ENCODE measurements at regions not wholly inside any gene's neighbourhood (a gene's known extent, or its start where the extent isn't known, plus 50 kb on each side); places are given as distances from the start of the nearest gene placed in this dataset.

- Histone ChIP-seq H3K4me1 (ENCODE audit: control insufficient read depth in 2 of 2, insufficient read depth in 2 of 2, low read length in 2 of 2) (no peaks in the 10 kb centered on the region), H3K4me3 (ENCODE audit: low read length in 2 of 2) (no peak overlapping the region), H3K9ac (ENCODE audit: low read depth in 1 of 2, low read length in 2 of 2) (no peak overlapping the region)
Measured at GRCh38 chr4:96983830-96984229, 1143.9 kb downstream of the PDHA2 start.

GRCh38 chr4:96986816-96987215 lies 1146.9 kb downstream of the PDHA2 start:
- no peaks in the 10 kb centered on the region for H3K27me3 ChIP-seq (ENCODE audit: control insufficient read depth in 2 of 2, insufficient read depth in 2 of 2, low read length in 2 of 2)
- H3K27ac ChIP-seq (ENCODE audit: low read depth in 2 of 2, low read length in 2 of 2): no peak overlapping the region
- no peak overlapping the region for H3K4me3 ChIP-seq (ENCODE audit: low read length in 2 of 2)
- no peaks in the 10 kb centered on the region for H3K36me3 ChIP-seq (ENCODE audit: control insufficient read depth in 2 of 2, insufficient read depth in 2 of 2, low read length in 2 of 2)
- H3K9me3 ChIP-seq (ENCODE audit: control insufficient read depth in 2 of 2, low read length in 2 of 2): no peaks in the 10 kb centered on the region
- H3K4me1 ChIP-seq (ENCODE audit: control insufficient read depth in 2 of 2, insufficient read depth in 2 of 2, low read length in 2 of 2): no peaks in the 10 kb centered on the region
- no peak overlapping the region for H3K9ac ChIP-seq (ENCODE audit: low read depth in 1 of 2, low read length in 2 of 2)

More at GRCh38 chr4:96983830-96984229, 1143.9 kb downstream of the PDHA2 start:
- Histone ChIP-seq H3K36me3 (ENCODE audit: control insufficient read depth in 2 of 2, insufficient read depth in 2 of 2, low read length in 2 of 2) (no peaks in the 10 kb centered on the region), H3K9me3 (ENCODE audit: control insufficient read depth in 2 of 2, low read length in 2 of 2) (no peaks in the 10 kb centered on the region), H3K27ac (ENCODE audit: low read depth in 2 of 2, low read length in 2 of 2) (no peak overlapping the region), H3K27me3 (ENCODE audit: control insufficient read depth in 2 of 2, insufficient read depth in 2 of 2, low read length in 2 of 2) (no peaks in the 10 kb centered on the region)

- no peaks in the 10 kb centered on the region for H3K36me3 ChIP-seq (ENCODE audit: control insufficient read depth in 2 of 2, insufficient read depth in 2 of 2, low read length in 2 of 2)
- no peak overlapping the region for H3K9ac ChIP-seq (ENCODE audit: low read depth in 1 of 2, low read length in 2 of 2)
- no peaks in the 10 kb centered on the region for H3K9me3 ChIP-seq (ENCODE audit: control insufficient read depth in 2 of 2, low read length in 2 of 2)
- no peak overlapping the region for H3K4me3 ChIP-seq (ENCODE audit: low read length in 2 of 2)
- no peak overlapping the region for H3K27ac ChIP-seq (ENCODE audit: low read depth in 2 of 2, low read length in 2 of 2)
- H3K4me1 ChIP-seq (ENCODE audit: control insufficient read depth in 2 of 2, insufficient read depth in 2 of 2, low read length in 2 of 2): no peaks in the 10 kb centered on the region
- H3K27me3 ChIP-seq (ENCODE audit: control insufficient read depth in 2 of 2, insufficient read depth in 2 of 2, low read length in 2 of 2): no peaks in the 10 kb centered on the region
Measured at GRCh38 chr4:96991083-96991482, 1151.2 kb downstream of the PDHA2 start.

GRCh38 chr4:96992443-96992842 lies 1150.8 kb downstream of the STPG2 start:
- no peak overlapping the region for H3K4me3 ChIP-seq (ENCODE audit: low read length in 2 of 2)
- no peaks in the 10 kb centered on the region for H3K27me3 ChIP-seq (ENCODE audit: control insufficient read depth in 2 of 2, insufficient read depth in 2 of 2, low read length in 2 of 2)
- no peak overlapping the region for H3K9ac ChIP-seq (ENCODE audit: low read depth in 1 of 2, low read length in 2 of 2)
- H3K4me1 ChIP-seq (ENCODE audit: control insufficient read depth in 2 of 2, insufficient read depth in 2 of 2, low read length in 2 of 2): no peaks in the 10 kb centered on the region
- no peak overlapping the region for H3K27ac ChIP-seq (ENCODE audit: low read depth in 2 of 2, low read length in 2 of 2)
- no peaks in the 10 kb centered on the region for H3K9me3 ChIP-seq (ENCODE audit: control insufficient read depth in 2 of 2, low read length in 2 of 2)
- no peaks in the 10 kb centered on the region for H3K36me3 ChIP-seq (ENCODE audit: control insufficient read depth in 2 of 2, insufficient read depth in 2 of 2, low read length in 2 of 2)

GRCh38 chr4:96993560-96993959 lies 1149.7 kb downstream of the STPG2 start:
- no peaks in the 10 kb centered on the region for H3K4me1 ChIP-seq (ENCODE audit: control insufficient read depth in 2 of 2, insufficient read depth in 2 of 2, low read length in 2 of 2)
- no peak overlapping the region for H3K9ac ChIP-seq (ENCODE audit: low read depth in 1 of 2, low read length in 2 of 2)
- no peaks in the 10 kb centered on the region for H3K9me3 ChIP-seq (ENCODE audit: control insufficient read depth in 2 of 2, low read length in 2 of 2)
- H3K27ac ChIP-seq (ENCODE audit: low read depth in 2 of 2, low read length in 2 of 2): no peak overlapping the region
- H3K27me3 ChIP-seq (ENCODE audit: control insufficient read depth in 2 of 2, insufficient read depth in 2 of 2, low read length in 2 of 2): no peaks in the 10 kb centered on the region
- H3K36me3 ChIP-seq (ENCODE audit: control insufficient read depth in 2 of 2, insufficient read depth in 2 of 2, low read length in 2 of 2): no peaks in the 10 kb centered on the region
- no peak overlapping the region for H3K4me3 ChIP-seq (ENCODE audit: low read length in 2 of 2)

GRCh38 chr4:97003715-97004114 lies 1139.6 kb downstream of the STPG2 start:
- no peak overlapping the region for H3K27ac ChIP-seq (ENCODE audit: low read depth in 2 of 2, low read length in 2 of 2)
- no peak overlapping the region for H3K9ac ChIP-seq (ENCODE audit: low read depth in 1 of 2, low read length in 2 of 2)
- no peak overlapping the region for H3K4me3 ChIP-seq (ENCODE audit: low read length in 2 of 2)
- no peaks in the 10 kb centered on the region for H3K36me3 ChIP-seq (ENCODE audit: control insufficient read depth in 2 of 2, insufficient read depth in 2 of 2, low read length in 2 of 2)
- H3K9me3 ChIP-seq (ENCODE audit: control insufficient read depth in 2 of 2, low read length in 2 of 2): no peaks in the 10 kb centered on the region
- H3K4me1 ChIP-seq (ENCODE audit: control insufficient read depth in 2 of 2, insufficient read depth in 2 of 2, low read length in 2 of 2): no peaks in the 10 kb centered on the region
- no peaks in the 10 kb centered on the region for H3K27me3 ChIP-seq (ENCODE audit: control insufficient read depth in 2 of 2, insufficient read depth in 2 of 2, low read length in 2 of 2)

GRCh38 chr4:97013309-97013708 lies 1130.0 kb downstream of the STPG2 start:
- H3K4me3 ChIP-seq (ENCODE audit: low read length in 2 of 2): no peak overlapping the region
- no peak overlapping the region for H3K27ac ChIP-seq (ENCODE audit: low read depth in 2 of 2, low read length in 2 of 2)
- H3K36me3 ChIP-seq (ENCODE audit: control insufficient read depth in 2 of 2, insufficient read depth in 2 of 2, low read length in 2 of 2): no peaks in the 10 kb centered on the region
- H3K4me1 ChIP-seq (ENCODE audit: control insufficient read depth in 2 of 2, insufficient read depth in 2 of 2, low read length in 2 of 2): no peaks in the 10 kb centered on the region
- no peak overlapping the region for H3K9ac ChIP-seq (ENCODE audit: low read depth in 1 of 2, low read length in 2 of 2)
- H3K9me3 ChIP-seq (ENCODE audit: control insufficient read depth in 2 of 2, low read length in 2 of 2): no peaks in the 10 kb centered on the region
- no peaks in the 10 kb centered on the region for H3K27me3 ChIP-seq (ENCODE audit: control insufficient read depth in 2 of 2, insufficient read depth in 2 of 2, low read length in 2 of 2)

- no peaks in the 10 kb centered on the region for H3K27me3 ChIP-seq (ENCODE audit: control insufficient read depth in 2 of 2, insufficient read depth in 2 of 2, low read length in 2 of 2)
- no peak overlapping the region for H3K27ac ChIP-seq (ENCODE audit: low read depth in 2 of 2, low read length in 2 of 2)
- no peaks in the 10 kb centered on the region for H3K36me3 ChIP-seq (ENCODE audit: control insufficient read depth in 2 of 2, insufficient read depth in 2 of 2, low read length in 2 of 2)
- no peak overlapping the region for H3K4me3 ChIP-seq (ENCODE audit: low read length in 2 of 2)
- H3K9ac ChIP-seq (ENCODE audit: low read depth in 1 of 2, low read length in 2 of 2): no peak overlapping the region
- H3K9me3 ChIP-seq (ENCODE audit: control insufficient read depth in 2 of 2, low read length in 2 of 2): no peaks in the 10 kb centered on the region
- no peaks in the 10 kb centered on the region for H3K4me1 ChIP-seq (ENCODE audit: control insufficient read depth in 2 of 2, insufficient read depth in 2 of 2, low read length in 2 of 2)
Measured at GRCh38 chr4:97013711-97014110, 1129.6 kb downstream of the STPG2 start.

GRCh38 chr4:97015301-97015700 lies 1128.0 kb downstream of the STPG2 start:
- H3K27me3 ChIP-seq (ENCODE audit: control insufficient read depth in 2 of 2, insufficient read depth in 2 of 2, low read length in 2 of 2): no peaks in the 10 kb centered on the region
- no peak overlapping the region for H3K4me3 ChIP-seq (ENCODE audit: low read length in 2 of 2)
- H3K9me3 ChIP-seq (ENCODE audit: control insufficient read depth in 2 of 2, low read length in 2 of 2): no peaks in the 10 kb centered on the region
- H3K9ac ChIP-seq (ENCODE audit: low read depth in 1 of 2, low read length in 2 of 2): no peak overlapping the region
- H3K4me1 ChIP-seq (ENCODE audit: control insufficient read depth in 2 of 2, insufficient read depth in 2 of 2, low read length in 2 of 2): no peaks in the 10 kb centered on the region
- H3K36me3 ChIP-seq (ENCODE audit: control insufficient read depth in 2 of 2, insufficient read depth in 2 of 2, low read length in 2 of 2): no peaks in the 10 kb centered on the region
- no peak overlapping the region for H3K27ac ChIP-seq (ENCODE audit: low read depth in 2 of 2, low read length in 2 of 2)

- no peak overlapping the region for H3K4me3 ChIP-seq (ENCODE audit: low read length in 2 of 2)
- no peaks in the 10 kb centered on the region for H3K4me1 ChIP-seq (ENCODE audit: control insufficient read depth in 2 of 2, insufficient read depth in 2 of 2, low read length in 2 of 2)
Measured at GRCh38 chr4:97016186-97016907, 1126.9 kb downstream of the STPG2 start.

More at GRCh38 chr4:97016186-97016907, 1126.9 kb downstream of the STPG2 start:
- no peak overlapping the region for H3K27ac ChIP-seq (ENCODE audit: low read depth in 2 of 2, low read length in 2 of 2)
- no peaks in the 10 kb centered on the region for H3K27me3 ChIP-seq (ENCODE audit: control insufficient read depth in 2 of 2, insufficient read depth in 2 of 2, low read length in 2 of 2)
- no peaks in the 10 kb centered on the region for H3K36me3 ChIP-seq (ENCODE audit: control insufficient read depth in 2 of 2, insufficient read depth in 2 of 2, low read length in 2 of 2)
- no peak overlapping the region for H3K9ac ChIP-seq (ENCODE audit: low read depth in 1 of 2, low read length in 2 of 2)
- no peaks in the 10 kb centered on the region for H3K9me3 ChIP-seq (ENCODE audit: control insufficient read depth in 2 of 2, low read length in 2 of 2)
